IMR-90 (cell line): ENCODE measurements at regions not wholly inside any gene's neighbourhood (a gene's known extent, or its start where the extent isn't known, plus 50 kb on each side); places are given as distances from the start of the nearest gene placed in this dataset.

Experiments used
- ATAC-seq: fragments of 200-7000 bp; cut with Tn5 transposase; 2 replicates; pipeline ENCODE4 v1.9.1; 2020; ENCODE audit warnings: low read depth, mild to moderate bottlenecking, moderate library complexity
- BruUV-seq: library from RNA; stranded (reverse); fragments of 400-500 nt; replicated peaks from 2 replicates; lab custom pipeline; 2021; lab: Mats Ljungman, UMichigan
- CTCF ChIA-PET: fragments of 300-600 bp; formaldehyde crosslinking; extraction: SDS; loops from one replicate; lab custom pipeline; 2021; ENCODE audit warnings: antibody characterized with exemption; lab: Yijun Ruan, JAX
- POLR2A ChIA-PET: fragments of 300-600 bp; sonication (Branson Sonifier 250); formaldehyde crosslinking; loops from one replicate; lab custom pipeline; 2022; ENCODE audit warnings: antibody characterized with exemption; ENCODE audit not compliant: unreplicated experiment; lab: Charles Lee
- DNase-seq: peaks from one replicate; pipeline ENCODE4 v3.0.0; 2013
- H2AFZ ChIP-seq: replicated peaks from 2 replicates; pipeline ENCODE3; 2013; ENCODE audit warnings: low read length, mild to moderate bottlenecking; ENCODE audit not compliant: poor library complexity
- H2AK5ac ChIP-seq: 2 replicates; pipeline ENCODE4 v1.6.1; 2013; ENCODE audit warnings: low read depth, low read length, inconsistent platforms
- H2AK9ac ChIP-seq: replicated peaks from 2 replicates; pipeline ENCODE3; 2013; ENCODE audit warnings: mild to moderate bottlenecking, low read depth, low read length, moderate library complexity; ENCODE audit not compliant: poor library complexity
- H2BK120ac ChIP-seq: 2 replicates; pipeline ENCODE4 v1.6.1; 2013; ENCODE audit warnings: low read depth, low read length, inconsistent platforms
- H2BK15ac ChIP-seq: 3 replicates; pipeline ENCODE4 v1.6.1; 2013; ENCODE audit warnings: low read depth, low read length, inconsistent platforms
- H2BK20ac ChIP-seq: 2 replicates; pipeline ENCODE4 v1.6.1; 2013; ENCODE audit warnings: low read depth, mild to moderate bottlenecking, inconsistent platforms, low read length, moderate library complexity
- H2BK5ac ChIP-seq: 2 replicates; pipeline ENCODE4 v1.6.1; 2013; ENCODE audit warnings: mild to moderate bottlenecking, low read depth, low read length, inconsistent platforms; ENCODE audit not compliant: poor library complexity, severe bottlenecking
- H3K14ac ChIP-seq: replicated peaks from 2 replicates; pipeline ENCODE4 v1.6.1; 2013; ENCODE audit warnings: low read depth, low read length, inconsistent platforms
- H3K18ac ChIP-seq: 2 replicates; pipeline ENCODE4 v1.6.1; 2013; ENCODE audit warnings: low read depth, low read length, control low read depth
- H3K23ac ChIP-seq: 2 replicates; pipeline ENCODE4 v1.6.1; 2013; ENCODE audit warnings: low read depth, low read length, inconsistent platforms
- H3K27ac ChIP-seq: 2 replicates; pipeline ENCODE4 v1.5.1; 2013; ENCODE audit warnings: mild to moderate bottlenecking, control low read depth, low read length; ENCODE audit not compliant: insufficient read depth
- H3K27me3 ChIP-seq: 2 replicates; pipeline ENCODE4 v1.6.1; 2013; ENCODE audit warnings: low read length; ENCODE audit not compliant: control insufficient read depth, insufficient read depth
- H3K36me3 ChIP-seq: 2 replicates; pipeline ENCODE4 v1.6.1; 2013; ENCODE audit warnings: low read length, mixed read lengths; ENCODE audit not compliant: control insufficient read depth, insufficient read depth
- H3K4ac ChIP-seq: 2 replicates; pipeline ENCODE4 v1.6.1; 2013; ENCODE audit warnings: low read depth, low read length, inconsistent platforms
- H3K4me1 ChIP-seq: 2 replicates; pipeline ENCODE4 v1.6.1; 2013; ENCODE audit warnings: low read length, mixed read lengths; ENCODE audit not compliant: control insufficient read depth, insufficient read depth
- H3K4me2 ChIP-seq: 2 replicates; pipeline ENCODE4 v1.6.1; 2013; ENCODE audit warnings: low read depth, mild to moderate bottlenecking, control low read depth, low read length, moderate library complexity
- H3K4me3 ChIP-seq: 2 replicates; pipeline ENCODE4 v1.5.1; 2013; ENCODE audit warnings: low read depth, mild to moderate bottlenecking, control low read depth, low read length, moderate library complexity; ENCODE audit not compliant: insufficient read depth
- H3K56ac ChIP-seq: 2 replicates; pipeline ENCODE4 v1.6.1; 2013; ENCODE audit warnings: low read length, inconsistent platforms; ENCODE audit not compliant: insufficient read depth; ENCODE audit errors: extremely low read depth
- H3K79me1 ChIP-seq, 2 experiments: 2 replicates each; pipeline ENCODE4 v1.6.1; 2013; ENCODE audit warnings: low read length in 2 of 2, inconsistent platforms in 1 of 2, low read depth in 1 of 2
- H3K9ac ChIP-seq: 2 replicates; pipeline ENCODE4 v1.6.1; 2013; ENCODE audit warnings: low read depth, low read length, control low read depth
- H3K9me1 ChIP-seq: 2 replicates; pipeline ENCODE4 v1.6.1; 2013; ENCODE audit warnings: low read length, inconsistent platforms; ENCODE audit not compliant: insufficient read depth
- H3K9me3 ChIP-seq: 2 replicates; pipeline ENCODE4 v1.6.1; 2013; ENCODE audit warnings: low read length; ENCODE audit not compliant: control insufficient read depth, insufficient read depth
- H4K20me1 ChIP-seq: 2 replicates; pipeline ENCODE4 v1.6.1; 2013; ENCODE audit warnings: low read length, inconsistent platforms; ENCODE audit not compliant: insufficient read depth
- H4K5ac ChIP-seq: 2 replicates; pipeline ENCODE4 v1.6.1; 2013; ENCODE audit warnings: mild to moderate bottlenecking, low read depth, low read length, control low read depth
- H4K8ac ChIP-seq, 2 experiments: 2 replicates each; pipeline ENCODE4 v1.6.1; 2013; ENCODE audit warnings: low read depth in 2 of 2, low read length in 2 of 2, control low read depth in 1 of 2, inconsistent platforms in 1 of 2
- H4K91ac ChIP-seq: 2 replicates; pipeline ENCODE4 v1.6.1; 2013; ENCODE audit warnings: low read depth, low read length, inconsistent platforms; ENCODE audit not compliant: insufficient read depth
- BHLHE40 ChIP-seq: fragments of 150-350 bp; IDR thresholded peaks from 2 replicates; pipeline ENCODE4 v1.6.1; 2016; ENCODE audit warnings: mild to moderate bottlenecking, low read depth, low read length
- CEBPB ChIP-seq: IDR thresholded peaks from 2 replicates; pipeline ENCODE4 v1.6.1; 2012; ENCODE audit warnings: low read depth, low read length, improper control_type of control experiment
- CHD1 ChIP-seq: IDR thresholded peaks from 2 replicates; pipeline ENCODE4 v1.6.1; 2012; ENCODE audit warnings: low read depth, low read length, improper control_type of control experiment
- MAFK ChIP-seq: IDR thresholded peaks from 2 replicates; pipeline ENCODE4 v1.6.1; 2012; ENCODE audit warnings: low read depth, low read length, improper control_type of control experiment
- MAZ ChIP-seq: IDR thresholded peaks from 2 replicates; pipeline ENCODE4 v1.6.1; 2012; ENCODE audit warnings: low read depth, mild to moderate bottlenecking, low read length, improper control_type of control experiment, moderate library complexity, borderline replicate concordance
- NFE2L2 ChIP-seq: fragments of 150-350 bp; IDR thresholded peaks from 2 replicates; pipeline ENCODE4 v1.6.1; 2016; ENCODE audit warnings: low read depth, mild to moderate bottlenecking, low read length
- POLR2A ChIP-seq: IDR thresholded peaks from 2 replicates; pipeline ENCODE4 v1.6.1; 2012; ENCODE audit warnings: mild to moderate bottlenecking, low read depth, low read length
- RAD21 ChIP-seq: IDR thresholded peaks from 2 replicates; pipeline ENCODE4 v1.6.1; 2012; ENCODE audit warnings: low read length, improper control_type of control experiment
- RCOR1 ChIP-seq: IDR thresholded peaks from 2 replicates; pipeline ENCODE4 v1.6.1; 2012; ENCODE audit warnings: mild to moderate bottlenecking, low read length, improper control_type of control experiment; ENCODE audit not compliant: insufficient replicate concordance
- SMC3 ChIP-seq: fragments of 150-350 bp; IDR thresholded peaks from 2 replicates; pipeline ENCODE4 v1.6.1; 2016; ENCODE audit warnings: low read depth, mild to moderate bottlenecking, antibody characterized with exemption, low read length, moderate library complexity
- WGBS, 2 experiments: methylation state at CpG; one replicate each; pipeline versions ENCODE4 v1.1.5 to v1.1.7; 2013; ENCODE audit warnings: missing lambda C conversion rate in 2 of 2; ENCODE audit not compliant: insufficient read length in 1 of 2; ENCODE audit errors: extremely low coverage in 2 of 2; 5-methylcytosine and 5-hydroxymethylcytosine counted together
- dilution Hi-C: fragments of 300-500 bp; cut with HindIII; formaldehyde crosslinking; loops from one replicate; pipeline ENCODE4 v1.14.3; 2018; ENCODE audit warnings: low sequenced_read_pairs; ENCODE audit not compliant: unreplicated experiment
- in situ Hi-C: fragments of 300-500 bp; cut with MboI; formaldehyde crosslinking; loops from 3 replicates; pipeline ENCODE4 v1.14.3; 2019; ENCODE audit warnings: low sequenced_read_pairs, inconsistent platforms, mixed read lengths
- intact Hi-C: fragments of 100-400 bp; cut with micrococcal nuclease; formaldehyde crosslinking; loops from 2 replicates; pipeline ENCODE4 v1.10.0; 2022
- TF ChIP-seq, protein P1 (sequence below): fragments of 150-350 bp; IDR thresholded peaks from 2 replicates; pipeline ENCODE4 v1.6.1; 2016; ENCODE audit warnings: low read depth, mild to moderate bottlenecking, low read length, moderate library complexity, borderline replicate concordance
- TF ChIP-seq, protein P2 (sequence below): fragments of 150-350 bp; IDR thresholded peaks from 2 replicates; pipeline ENCODE4 v1.6.1; 2017; ENCODE audit warnings: mild to moderate bottlenecking, antibody characterized with exemption, low read length, low read depth
- TF ChIP-seq, protein P3 (sequence below): conservative IDR thresholded peaks from 2 replicates; pipeline ENCODE4 v1.5.1; 2012; ENCODE audit warnings: mild to moderate bottlenecking, low read depth, low read length, improper control_type of control experiment

DNA sequence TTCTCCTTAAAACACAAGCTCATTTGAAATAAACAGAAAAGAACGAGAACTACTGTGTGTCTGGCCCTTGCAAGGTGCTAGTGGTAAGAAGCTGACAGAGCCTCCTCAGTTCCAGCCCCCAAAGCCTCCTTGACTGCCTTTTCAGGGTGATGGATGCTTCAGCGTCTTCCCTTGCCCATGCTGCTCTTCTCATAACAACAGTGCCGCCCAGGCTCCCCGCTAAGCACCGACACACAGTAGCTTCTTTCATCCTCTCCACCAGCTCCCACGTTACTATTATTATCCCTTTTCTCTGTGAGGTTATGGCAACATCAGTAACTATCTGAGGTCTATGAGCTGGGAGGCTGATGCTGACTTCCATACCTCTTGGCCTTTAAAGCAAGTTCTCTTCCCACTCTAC is 418.6 kb downstream of the TSN start:
- DNase-seq (no peak), ATAC-seq (no peak)
- TF ChIP-seq NFE2L2: no peak
- TF ChIP-seq MAFK: no peak
- no peak for TF ChIP-seq BHLHE40
- no peak for TF ChIP-seq CEBPB
- TF ChIP-seq, protein P1, sequence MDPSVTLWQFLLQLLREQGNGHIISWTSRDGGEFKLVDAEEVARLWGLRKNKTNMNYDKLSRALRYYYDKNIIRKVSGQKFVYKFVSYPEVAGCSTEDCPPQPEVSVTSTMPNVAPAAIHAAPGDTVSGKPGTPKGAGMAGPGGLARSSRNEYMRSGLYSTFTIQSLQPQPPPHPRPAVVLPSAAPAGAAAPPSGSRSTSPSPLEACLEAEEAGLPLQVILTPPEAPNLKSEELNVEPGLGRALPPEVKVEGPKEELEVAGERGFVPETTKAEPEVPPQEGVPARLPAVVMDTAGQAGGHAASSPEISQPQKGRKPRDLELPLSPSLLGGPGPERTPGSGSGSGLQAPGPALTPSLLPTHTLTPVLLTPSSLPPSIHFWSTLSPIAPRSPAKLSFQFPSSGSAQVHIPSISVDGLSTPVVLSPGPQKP: no peak
- no peak for TF ChIP-seq RAD21
- TF ChIP-seq POLR2A: no peak
- TF ChIP-seq SMC3: no peak
- TF ChIP-seq, protein P2, sequence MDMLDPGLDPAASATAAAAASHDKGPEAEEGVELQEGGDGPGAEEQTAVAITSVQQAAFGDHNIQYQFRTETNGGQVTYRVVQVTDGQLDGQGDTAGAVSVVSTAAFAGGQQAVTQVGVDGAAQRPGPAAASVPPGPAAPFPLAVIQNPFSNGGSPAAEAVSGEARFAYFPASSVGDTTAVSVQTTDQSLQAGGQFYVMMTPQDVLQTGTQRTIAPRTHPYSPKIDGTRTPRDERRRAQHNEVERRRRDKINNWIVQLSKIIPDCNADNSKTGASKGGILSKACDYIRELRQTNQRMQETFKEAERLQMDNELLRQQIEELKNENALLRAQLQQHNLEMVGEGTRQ: no peak
- no peak for TF ChIP-seq MAZ
- no peak for TF ChIP-seq CHD1
- no peak for TF ChIP-seq RCOR1
- TF ChIP-seq, protein P3, sequence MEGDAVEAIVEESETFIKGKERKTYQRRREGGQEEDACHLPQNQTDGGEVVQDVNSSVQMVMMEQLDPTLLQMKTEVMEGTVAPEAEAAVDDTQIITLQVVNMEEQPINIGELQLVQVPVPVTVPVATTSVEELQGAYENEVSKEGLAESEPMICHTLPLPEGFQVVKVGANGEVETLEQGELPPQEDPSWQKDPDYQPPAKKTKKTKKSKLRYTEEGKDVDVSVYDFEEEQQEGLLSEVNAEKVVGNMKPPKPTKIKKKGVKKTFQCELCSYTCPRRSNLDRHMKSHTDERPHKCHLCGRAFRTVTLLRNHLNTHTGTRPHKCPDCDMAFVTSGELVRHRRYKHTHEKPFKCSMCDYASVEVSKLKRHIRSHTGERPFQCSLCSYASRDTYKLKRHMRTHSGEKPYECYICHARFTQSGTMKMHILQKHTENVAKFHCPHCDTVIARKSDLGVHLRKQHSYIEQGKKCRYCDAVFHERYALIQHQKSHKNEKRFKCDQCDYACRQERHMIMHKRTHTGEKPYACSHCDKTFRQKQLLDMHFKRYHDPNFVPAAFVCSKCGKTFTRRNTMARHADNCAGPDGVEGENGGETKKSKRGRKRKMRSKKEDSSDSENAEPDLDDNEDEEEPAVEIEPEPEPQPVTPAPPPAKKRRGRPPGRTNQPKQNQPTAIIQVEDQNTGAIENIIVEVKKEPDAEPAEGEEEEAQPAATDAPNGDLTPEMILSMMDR: no peak
- Histone ChIP-seq H3K36me3 (no peaks in the 10 kb centered on the region), H3K27ac (no peak overlapping the region), H4K20me1 (no peaks in the 10 kb centered on the region), H3K4ac (no peak overlapping the region), H3K14ac (no peak overlapping the region), H3K27me3 (no peaks in the 10 kb centered on the region), H3K9ac (no peak overlapping the region), H2AK5ac (no peak overlapping the region), H3K4me3 (no peak overlapping the region), H3K4me2 (no peak overlapping the region), H3K9me3 (no peaks in the 10 kb centered on the region; the same call in 1 of the 2 replicates), H3K4me1 (no peaks in the 10 kb centered on the region), H4K8ac (no peak overlapping the region), H2BK5ac (no peak overlapping the region), H2BK120ac (no peak overlapping the region), H3K9me1 (no peaks in the 10 kb centered on the region), H2BK15ac (no peak overlapping the region), H2AK9ac (no peak overlapping the region), H3K18ac (no peak overlapping the region), H2AFZ (no peak overlapping the region), H4K5ac (no peak overlapping the region), H3K56ac (no peak overlapping the region), H3K23ac (no peak overlapping the region), H2BK20ac (no peak overlapping the region), H3K79me1 (no peaks in the 10 kb centered on the region), H4K91ac (no peak overlapping the region)
- dilution Hi-C loops (no loop called here), intact Hi-C loops (no loop called here), in situ Hi-C loops (no loop called here)
- ChIA-PET CTCF (no interaction called here), POLR2A (no interaction called here)
- BruUV-seq: no TSS peak
- no CpG with 5 or more reads among the region's 6 CpGs for WGBS, 2 experiments
